ENCODE measurements at regions not wholly inside any gene's neighbourhood (a gene's known extent, or its start where the extent isn't known, plus 50 kb on each side); places are given as distances from the start of the nearest gene placed in this dataset.

- TF ChIP-seq CTCF (IDR thresholded peaks at IDR 0.05; ENCODE audit: insufficient read depth, low read depth, low read length), result no peak
- TF ChIP-seq EZH2 (IDR thresholded peaks at IDR 0.05; ENCODE audit: insufficient read depth, low read length), result no peak
These were observed 110.9 kb upstream of the ENPEP start for GRCh38 chr4:110364911-110365520.

Data from astrocyte (in vitro differentiated cells and primary cell).